ENCODE measurements at regions not wholly inside any gene's neighbourhood (a gene's known extent, or its start where the extent isn't known, plus 50 kb on each side); places are given as distances from the start of the nearest gene placed in this dataset.

- TF ChIP-seq POLR2AphosphoS5 (IDR thresholded peaks at IDR 0.05) = no peak
- no peak for TF ChIP-seq RAD21 (conservative IDR thresholded peaks at IDR 0.05)
- TF ChIP-seq TAF1 (IDR thresholded peaks at IDR 0.05; ENCODE audit: low read depth) = no peak
- TF ChIP-seq EP300 (conservative IDR thresholded peaks at IDR 0.05; ENCODE audit: poor library complexity, severe bottlenecking) = no peak
- TF ChIP-seq EZH2 (IDR thresholded peaks at IDR 0.05; ENCODE audit: borderline replicate concordance, insufficient read depth, low read length, poor library complexity, severe bottlenecking) = no peak
- TF ChIP-seq CTCF (IDR thresholded peaks at IDR 0.05; ENCODE audit: poor library complexity, severe bottlenecking) = no peak
- TF ChIP-seq SMC3 (conservative IDR thresholded peaks at IDR 0.05; ENCODE audit: poor library complexity) = no peak
- TF ChIP-seq MXI1 (conservative IDR thresholded peaks at IDR 0.05; ENCODE audit: poor library complexity, severe bottlenecking) = no peak
Measured at GRCh38 chr14:85050180-85050579, 479.8 kb upstream of the FLRT2 start.

GRCh38 chr14:85052646-85053045 lies 477.3 kb upstream of the FLRT2 start:
- Histone ChIP-seq H2AFZ (ENCODE audit: low read depth, low read length) (no peak overlapping the region), H3K79me2 (replicated peaks; ENCODE audit: insufficient read depth, low read length) (no peaks in the 10 kb centered on the region), H3K4me2 (ENCODE audit: low read length) (no peak overlapping the region), H4K20me1 (ENCODE audit: insufficient read depth) (no peaks in the 10 kb centered on the region), H3K36me3 (ENCODE audit: insufficient read depth, low read length) (no peaks in the 10 kb centered on the region), H3K9me3 (ENCODE audit: low read length) (peaks cover 4% of the 10 kb centered on the region), H3K27ac (ENCODE audit: low read length) (no peak overlapping the region), H3K9ac (ENCODE audit: low read length) (no peak overlapping the region), H3K4me3 (ENCODE audit: low read length) (no peak overlapping the region), H3K27me3 (ENCODE audit: insufficient read depth, low read depth, low read length) (no peaks in the 10 kb centered on the region), H3F3A (ENCODE audit: insufficient read depth, low read length, poor library complexity, severe bottlenecking) (no peaks in the 10 kb centered on the region), H3K9me2 (ENCODE audit: insufficient read depth, low read length) (no peaks in the 10 kb centered on the region)
- TF ChIP-seq EP300 (conservative IDR thresholded peaks at IDR 0.05; ENCODE audit: poor library complexity, severe bottlenecking) (no peak), REST (IDR thresholded peaks at IDR 0.05; ENCODE audit: borderline replicate concordance) (no peak), MXI1 (conservative IDR thresholded peaks at IDR 0.05; ENCODE audit: poor library complexity, severe bottlenecking) (no peak), TAF1 (IDR thresholded peaks at IDR 0.05; ENCODE audit: low read depth) (no peak), CTCF (IDR thresholded peaks at IDR 0.05; ENCODE audit: poor library complexity, severe bottlenecking) (no peak), RAD21 (conservative IDR thresholded peaks at IDR 0.05) (no peak), EZH2 (IDR thresholded peaks at IDR 0.05; ENCODE audit: borderline replicate concordance, insufficient read depth, low read length, poor library complexity, severe bottlenecking) (no peak), SMC3 (conservative IDR thresholded peaks at IDR 0.05; ENCODE audit: poor library complexity) (no peak), POLR2AphosphoS5 (IDR thresholded peaks at IDR 0.05) (no peak)

More at GRCh38 chr14:85050180-85050579, 479.8 kb upstream of the FLRT2 start:
- peaks cover 4% of the 10 kb centered on the region for H3K9me3 ChIP-seq (ENCODE audit: low read length)
- H3K27ac ChIP-seq (ENCODE audit: low read length) = no peak overlapping the region
- H3K9ac ChIP-seq (ENCODE audit: low read length) = no peak overlapping the region
- no peak overlapping the region for H3K4me2 ChIP-seq (ENCODE audit: low read length)
- no peaks in the 10 kb centered on the region for H3K27me3 ChIP-seq (ENCODE audit: insufficient read depth, low read depth, low read length)
- H3F3A ChIP-seq (ENCODE audit: insufficient read depth, low read length, poor library complexity, severe bottlenecking) = no peaks in the 10 kb centered on the region
- H2AFZ ChIP-seq (ENCODE audit: low read depth, low read length) = no peak overlapping the region
- no peaks in the 10 kb centered on the region for H3K79me2 ChIP-seq (replicated peaks; ENCODE audit: insufficient read depth, low read length)
- H3K9me2 ChIP-seq (ENCODE audit: insufficient read depth, low read length) = no peaks in the 10 kb centered on the region
- H3K4me3 ChIP-seq (ENCODE audit: low read length) = no peak overlapping the region
- no peaks in the 10 kb centered on the region for H4K20me1 ChIP-seq (ENCODE audit: insufficient read depth)
- no peaks in the 10 kb centered on the region for H3K36me3 ChIP-seq (ENCODE audit: insufficient read depth, low read length)
